D341Med (cell line): ENCODE measurements at regions not wholly inside any gene's neighbourhood (a gene's known extent, or its start where the extent isn't known, plus 50 kb on each side); places are given as distances from the start of the nearest gene placed in this dataset.

ENCODE experiments used
- DNase-seq: peaks from one replicate; pipeline ENCODE4 v3.0.0; 2012; ENCODE audit warnings: low spot score

- no peak for DNase-seq
Measured at GRCh38 chr5:74186356-74187315, 453.9 kb downstream of the ENC1 start.

- DNase-seq = peak; percentile 58
Measured at GRCh38 chr5:74185599-74185998, 454.9 kb downstream of the ENC1 start.

DNA sequence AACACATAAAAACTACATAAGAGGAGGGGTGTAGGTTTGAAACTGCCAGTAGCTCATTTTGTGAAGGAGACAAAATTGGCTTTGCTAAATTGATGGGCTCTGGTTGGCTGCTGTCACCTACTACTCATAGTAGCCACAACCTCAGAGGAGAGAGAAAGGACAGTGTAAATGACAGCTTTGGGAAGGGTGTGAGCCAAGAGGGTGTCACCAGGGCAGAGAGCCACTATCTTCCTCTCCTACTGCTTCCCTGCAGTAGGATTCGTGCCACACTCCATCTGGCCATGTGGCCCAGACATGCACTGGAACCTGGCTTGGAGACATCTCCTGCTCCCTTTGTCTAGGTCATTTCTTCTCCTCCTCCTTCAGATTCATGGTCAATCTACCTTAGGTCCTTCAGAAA is 455.9 kb downstream of the ENC1 start:
- no peak for DNase-seq

- no peak for DNase-seq
Measured at GRCh38 chr5:74183041-74183440, 457.5 kb downstream of the ENC1 start.

DNA sequence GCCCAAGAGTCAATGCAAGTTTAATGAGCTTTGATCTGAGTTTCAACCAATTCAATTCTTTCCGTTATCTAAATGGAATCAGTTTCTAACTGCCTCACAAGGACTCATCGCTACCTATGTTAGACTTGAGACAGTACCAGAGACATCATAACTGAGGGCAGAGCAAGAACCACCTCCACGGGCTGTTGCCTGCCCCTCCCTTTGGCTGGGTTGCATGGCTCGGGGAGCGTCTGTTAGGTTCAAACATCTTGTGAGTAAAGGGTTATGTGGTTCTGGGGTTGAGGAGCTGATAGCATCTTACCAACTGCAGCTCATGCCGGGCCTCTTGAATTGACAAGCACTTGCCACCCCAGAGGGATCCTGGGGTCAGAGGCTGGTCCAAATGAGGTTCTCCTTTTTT is 457.9 kb downstream of the ENC1 start:
- no peak for DNase-seq

DNA sequence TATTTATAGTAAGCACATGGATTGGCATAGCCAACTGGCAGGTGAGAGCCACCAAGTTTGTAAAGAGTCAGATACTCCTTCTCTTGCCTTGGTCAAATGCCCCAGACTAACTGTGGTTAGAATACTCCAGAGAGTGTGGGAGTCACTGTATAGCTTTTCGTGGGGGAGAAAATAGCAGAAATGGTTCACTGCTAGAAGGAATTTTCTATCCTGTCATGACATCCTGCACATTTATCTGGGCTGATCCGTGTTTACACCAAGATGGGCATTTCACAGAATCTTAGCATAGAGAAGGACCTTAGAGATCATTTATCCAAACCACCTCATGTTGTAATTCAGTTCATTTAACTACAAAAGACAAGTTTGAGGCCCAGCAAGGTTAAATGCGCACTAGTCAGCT is 460.8 kb downstream of the ENC1 start:
- no peak for DNase-seq

- DNase-seq = peak; percentile 48
Measured at GRCh38 chr5:74179179-74179578, 461.3 kb downstream of the ENC1 start.

- no peak for DNase-seq
Measured at GRCh38 chr5:74177961-74178360, 462.6 kb downstream of the ENC1 start.

GRCh38 chr5:74174366-74174765 is 466.2 kb downstream of the ENC1 start:
- DNase-seq = no peak

GRCh38 chr5:74173665-74174064 is 466.9 kb downstream of the ENC1 start:
- DNase-seq = no peak

DNA sequence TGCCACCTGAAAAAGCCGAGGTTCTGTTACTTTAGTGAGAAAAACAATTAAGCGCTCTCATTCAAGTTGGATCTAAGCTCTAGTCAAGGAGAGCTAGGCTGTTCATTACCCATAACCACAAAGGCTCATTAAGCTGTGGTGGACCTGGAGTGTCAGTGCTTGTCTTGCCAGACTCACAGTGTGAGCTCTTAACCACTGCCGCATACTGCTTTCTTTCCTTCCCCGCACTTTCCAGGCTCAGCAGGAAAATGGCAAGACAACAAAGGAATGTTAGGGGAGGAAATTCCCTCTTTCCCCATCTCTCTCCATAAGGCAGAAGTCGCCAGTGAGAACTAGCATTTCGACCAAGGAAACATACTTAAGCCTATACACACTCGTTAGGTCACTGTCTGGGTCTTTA is 467.3 kb downstream of the ENC1 start:
- DNase-seq = no peak

- no peak for DNase-seq
Measured at GRCh38 chr5:74169701-74170100, 470.8 kb downstream of the ENC1 start.

GRCh38 chr5:74167930-74168315 is 472.6 kb downstream of the ENC1 start:
- DNase-seq = no peak

GRCh38 chr5:74167206-74167929 is 473.2 kb downstream of the ENC1 start:
- DNase-seq = no peak

DNA sequence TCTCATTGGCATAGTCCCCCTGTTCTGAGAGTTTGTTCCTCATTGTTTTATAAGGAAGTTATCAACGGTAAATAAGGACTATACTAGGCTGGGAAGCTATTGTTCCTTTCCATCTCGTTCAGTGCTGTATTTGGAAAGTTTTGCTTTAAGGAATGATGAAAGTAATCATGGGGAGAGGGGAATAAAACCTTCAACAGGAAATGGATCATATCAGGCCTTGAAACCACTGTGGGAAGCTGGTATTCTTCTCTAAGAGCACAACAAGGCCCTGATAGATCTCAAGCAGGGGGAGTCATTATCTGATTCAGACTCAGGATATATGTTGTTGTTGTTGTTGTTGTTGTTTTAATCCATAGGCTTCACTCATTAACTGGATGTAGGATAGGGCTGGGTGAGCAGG is 474.5 kb downstream of the ENC1 start:
- no peak for DNase-seq

- DNase-seq = no peak
Measured at GRCh38 chr5:74164725-74165235, 475.7 kb downstream of the ENC1 start.

- DNase-seq = no peak
Measured at GRCh38 chr5:74162524-74162923, 478.0 kb downstream of the ENC1 start.

DNA sequence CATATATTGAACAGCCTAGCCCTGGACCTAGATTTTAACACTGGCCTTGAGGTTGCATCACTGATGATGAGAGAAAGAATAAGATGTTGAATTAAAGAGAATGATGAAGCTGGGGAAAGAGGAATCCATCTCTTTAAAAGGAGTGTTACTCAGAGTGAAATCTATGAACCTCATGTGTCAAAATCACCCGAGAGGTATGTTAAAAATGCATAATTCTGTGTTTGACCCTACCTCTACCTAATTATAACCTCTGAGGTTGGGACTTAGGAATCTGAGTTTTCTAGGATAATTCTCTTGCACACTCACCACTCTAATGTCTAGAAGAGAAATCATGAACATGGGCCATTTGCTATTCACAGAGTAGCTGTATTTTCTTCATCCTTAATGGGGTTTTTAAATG is 479.4 kb downstream of the ENC1 start:
- DNase-seq = no peak

DNA sequence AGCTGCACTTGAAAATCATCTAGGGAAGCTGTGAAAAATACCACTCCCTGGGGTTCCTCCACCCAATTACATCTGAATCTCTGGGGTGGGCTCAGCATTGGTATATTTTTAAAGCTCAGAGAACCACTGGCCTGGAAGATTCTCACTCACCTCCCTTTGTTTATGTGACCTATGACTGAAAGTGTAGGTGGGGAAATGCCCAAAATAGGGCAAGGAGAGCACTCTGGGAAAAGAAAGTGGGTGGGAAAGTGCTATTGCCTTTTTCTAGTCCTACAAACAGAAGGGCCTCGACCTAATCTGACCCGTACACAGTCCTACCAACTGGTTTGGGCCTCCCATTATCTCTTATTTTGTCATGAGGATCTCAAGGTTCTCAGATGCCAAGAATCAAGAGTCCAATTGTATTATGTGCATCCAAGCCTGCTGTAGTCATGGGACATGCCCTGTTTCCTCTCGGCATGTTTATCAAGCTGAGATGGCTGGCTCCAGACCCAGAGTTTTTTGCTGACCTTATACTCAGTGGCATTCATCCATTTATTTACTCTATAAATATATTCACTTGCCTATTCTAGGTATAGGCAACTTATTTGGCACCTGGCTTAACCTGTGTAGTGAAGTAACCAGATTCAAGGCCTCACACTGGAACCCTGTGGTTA is 483.7 kb downstream of the ENC1 start:
- no peak for DNase-seq

DNA sequence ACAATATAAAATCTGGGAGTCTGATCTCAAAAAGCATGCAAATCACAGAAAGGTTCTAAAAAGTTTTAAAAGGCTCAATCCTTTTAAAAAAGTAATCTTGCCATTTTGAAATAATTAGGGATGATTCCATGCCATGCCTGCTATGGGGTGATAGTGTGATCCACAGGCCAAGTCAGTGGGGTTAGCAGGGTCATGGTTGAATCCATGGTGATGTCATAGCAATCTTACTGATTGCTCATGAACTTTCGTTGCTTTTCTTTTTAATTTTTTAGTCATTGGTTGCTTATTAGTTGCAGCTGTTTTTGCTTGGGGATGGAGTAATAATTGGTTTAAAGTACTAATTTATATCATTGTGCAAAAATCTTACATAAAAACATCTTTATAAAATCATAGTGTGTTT is 485.0 kb downstream of the ENC1 start:
- no peak for DNase-seq

DNA sequence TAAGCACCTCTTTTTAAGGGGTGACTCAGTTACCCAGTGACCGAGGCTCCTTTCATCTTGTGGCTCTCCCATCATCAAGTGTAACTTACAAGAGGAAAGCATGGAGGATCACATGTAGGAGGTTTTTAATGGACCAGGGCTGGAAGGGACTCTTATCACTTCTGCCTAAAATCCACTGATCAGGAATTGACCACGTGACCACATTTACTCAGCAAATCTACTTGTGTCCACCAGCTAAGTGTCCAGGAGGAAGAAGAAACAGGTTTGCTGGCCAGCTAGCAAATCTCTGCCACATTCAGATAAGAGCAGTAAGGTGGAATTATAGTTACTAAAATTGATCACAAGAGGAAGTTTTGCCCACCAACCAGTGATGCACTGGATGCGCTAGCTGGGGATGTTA is 486.0 kb downstream of the ENC1 start:
- DNase-seq = no peak

DNA sequence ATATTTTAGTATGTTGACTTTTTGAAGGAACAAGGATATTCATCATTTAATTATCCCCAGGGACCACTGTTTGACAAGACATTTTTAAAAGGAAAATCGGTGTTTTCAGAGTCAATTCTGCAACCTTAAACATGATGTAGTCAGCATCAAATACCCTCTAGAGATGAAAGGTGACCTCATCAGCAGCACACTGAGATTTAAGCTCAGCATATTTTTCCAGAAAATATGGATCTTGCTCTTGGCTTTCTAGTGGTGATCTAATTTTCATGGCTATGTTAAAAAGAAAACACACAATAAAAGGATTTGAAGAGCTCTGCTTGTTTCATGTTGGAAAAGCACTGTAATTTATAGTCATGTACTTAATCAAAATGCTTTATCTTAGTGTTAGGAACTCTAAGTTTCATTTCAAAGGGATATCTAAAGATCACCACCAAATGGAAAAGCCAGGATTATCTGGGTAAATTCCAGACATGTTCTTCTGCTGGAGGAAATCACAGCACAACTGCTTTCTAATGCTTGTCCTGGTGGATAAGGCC is 487.2 kb downstream of the ENC1 start:
- no peak for DNase-seq
